ENCODE measurements at regions not wholly inside any gene's neighbourhood (a gene's known extent, or its start where the extent isn't known, plus 50 kb on each side); places are given as distances from the start of the nearest gene placed in this dataset.

DNA sequence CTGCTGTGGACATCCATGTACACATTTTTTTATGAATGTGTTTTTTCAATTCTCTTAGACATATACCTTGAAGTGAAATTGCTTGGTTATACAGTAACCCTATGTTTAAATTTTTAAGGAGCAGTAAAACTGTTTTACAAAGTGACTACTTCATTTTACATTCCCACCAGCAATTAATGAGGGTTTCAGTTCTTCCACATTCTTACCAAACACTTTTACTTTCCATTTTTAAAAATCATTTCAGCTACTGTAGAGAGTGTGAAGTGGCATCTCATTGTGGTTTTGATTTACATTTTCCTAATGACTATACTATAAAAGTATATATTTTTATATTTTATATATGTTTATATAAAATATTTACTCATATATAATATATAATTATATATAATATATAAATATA lies 1221.5 kb downstream of the PLA2G4A start:
- TF ChIP-seq CTCF (conservative IDR thresholded peaks at IDR 0.05; ENCODE audit: low read length) (no peak), EZH2phosphoT487 (IDR thresholded peaks at IDR 0.05; ENCODE audit: borderline replicate concordance, low read depth, low read length) (no peak)

Data from OCI-LY7 (cell line).